WTC11 (cell line): ENCODE measurements at regions not wholly inside any gene's neighbourhood (a gene's known extent, or its start where the extent isn't known, plus 50 kb on each side); places are given as distances from the start of the nearest gene placed in this dataset.

ENCODE experiments used
- ATAC-seq: fragments of 200-7000 bp; cut with Tn5 transposase; 2 replicates; pipeline ENCODE4 v1.10.0; 2021; ENCODE audit warnings: mild to moderate bottlenecking, moderate library complexity
- CTCF ChIA-PET: fragments of 300-600 bp; sonication (Branson Sonifier 250); formaldehyde crosslinking; loops from one replicate; lab custom pipeline; 2021; ENCODE audit warnings: antibody characterized with exemption; lab: Charles Lee
- POLR2A ChIA-PET: fragments of 350-600 bp; sonication (Branson Sonifier 250); formaldehyde crosslinking; loops from one replicate; lab custom pipeline; 2021; ENCODE audit warnings: antibody characterized with exemption; lab: Charles Lee
- DNase-seq: peaks from one replicate; pipeline ENCODE4 v3.0.0; 2021; ENCODE audit warnings: low spot score
- H3K27ac Mint-ChIP-seq: 2 replicates; pipeline ENCODE4 v1.8.0; 2021; ENCODE audit warnings: mixed read lengths
- H3K27me3 Mint-ChIP-seq: 2 replicates; pipeline ENCODE4 v1.8.0; 2021; ENCODE audit warnings: low read depth, mild to moderate bottlenecking, moderate library complexity, mixed read lengths
- H3K36me3 Mint-ChIP-seq: 2 replicates; pipeline ENCODE4 v1.8.0; 2021; ENCODE audit warnings: mixed read lengths
- H3K4me1 Mint-ChIP-seq: 2 replicates; pipeline ENCODE4 v1.8.0; 2022; ENCODE audit warnings: mixed read lengths
- H3K4me3 Mint-ChIP-seq: 2 replicates; pipeline ENCODE4 v1.8.0; 2021; ENCODE audit warnings: mild to moderate bottlenecking, moderate library complexity, mixed read lengths
- H3K9me3 Mint-ChIP-seq: 2 replicates; pipeline ENCODE4 v1.8.0; 2021; ENCODE audit warnings: mixed read lengths
- CREB1 ChIP-seq: sonication (generic); formaldehyde crosslinking; IDR thresholded peaks from 2 replicates; pipeline ENCODE4 v1.8.0; 2023; ENCODE audit warnings: mild to moderate bottlenecking, missing genetic modification reagents
- ELF4 ChIP-seq: sonication (generic); formaldehyde crosslinking; IDR thresholded peaks from 2 replicates; pipeline ENCODE4 v1.8.1; 2022; ENCODE audit warnings: low read depth, mild to moderate bottlenecking, moderate library complexity, missing genetic modification reagents
- ESRRA ChIP-seq: sonication (generic); formaldehyde crosslinking; IDR thresholded peaks from 2 replicates; pipeline ENCODE4 v1.8.1; 2022; ENCODE audit warnings: mild to moderate bottlenecking, missing genetic modification reagents, borderline replicate concordance
- GABPB1 ChIP-seq: sonication (generic); formaldehyde crosslinking; IDR thresholded peaks from 2 replicates; pipeline ENCODE4 v1.8.1; 2023; ENCODE audit warnings: mild to moderate bottlenecking, missing genetic modification reagents
- OVOL2 ChIP-seq: fragments of 250-450 bp; sonication (Bioruptor Pico); IDR thresholded peaks from 2 replicates; pipeline ENCODE4 v1.9.0; 2021; ENCODE audit warnings: mild to moderate bottlenecking, borderline replicate concordance
- ZNF121 ChIP-seq: sonication (generic); formaldehyde crosslinking; IDR thresholded peaks from 2 replicates; pipeline ENCODE4 v1.8.0; 2023; ENCODE audit warnings: missing genetic modification reagents
- ZNF138 ChIP-seq: sonication (generic); formaldehyde crosslinking; conservative IDR thresholded peaks from 2 replicates; pipeline ENCODE4 v1.8.1; 2022; ENCODE audit warnings: mild to moderate bottlenecking, moderate library complexity, missing genetic modification reagents
- ZNF317 ChIP-seq: sonication (generic); formaldehyde crosslinking; IDR thresholded peaks from 2 replicates; pipeline ENCODE4 v1.8.1; 2023; ENCODE audit warnings: low read depth, mild to moderate bottlenecking, moderate library complexity, missing genetic modification reagents, borderline replicate concordance
- TF ChIP-seq, protein P1 (sequence below): sonication (generic); formaldehyde crosslinking; IDR thresholded peaks from 2 replicates; pipeline ENCODE4 v1.8.0; 2022; ENCODE audit warnings: mild to moderate bottlenecking, missing genetic modification reagents
- TF ChIP-seq, protein P2 (sequence below): sonication (generic); formaldehyde crosslinking; IDR thresholded peaks from 2 replicates; pipeline ENCODE4 v1.8.1; 2023; ENCODE audit warnings: mild to moderate bottlenecking, missing genetic modification reagents
- TF ChIP-seq, protein P3 (sequence below): sonication (generic); formaldehyde crosslinking; IDR thresholded peaks from 2 replicates; pipeline ENCODE4 v1.8.0; 2023; ENCODE audit warnings: mild to moderate bottlenecking, missing genetic modification reagents
- TF ChIP-seq, protein P4 (sequence below): sonication (generic); formaldehyde crosslinking; conservative IDR thresholded peaks from 2 replicates; pipeline ENCODE4 v1.8.1; 2022; ENCODE audit warnings: mild to moderate bottlenecking, missing genetic modification reagents
- TF ChIP-seq, protein P5 (sequence below): sonication (generic); formaldehyde crosslinking; IDR thresholded peaks from 2 replicates; pipeline ENCODE4 v1.8.0; 2023; ENCODE audit warnings: missing genetic modification reagents, mild to moderate bottlenecking, borderline replicate concordance
- TF ChIP-seq, protein P6 (sequence below): sonication (generic); formaldehyde crosslinking; IDR thresholded peaks from 2 replicates; pipeline ENCODE4 v1.8.1; 2022; ENCODE audit warnings: mild to moderate bottlenecking, missing genetic modification reagents, moderate library complexity, borderline replicate concordance
- TF ChIP-seq, protein P7 (sequence below): sonication (generic); formaldehyde crosslinking; IDR thresholded peaks from 2 replicates; pipeline ENCODE4 v1.8.1; 2023; ENCODE audit warnings: mild to moderate bottlenecking, missing genetic modification reagents, moderate library complexity
- TF ChIP-seq, protein P8 (sequence below): sonication (generic); formaldehyde crosslinking; IDR thresholded peaks from 2 replicates; pipeline ENCODE4 v1.8.0; 2022; ENCODE audit warnings: mild to moderate bottlenecking, missing genetic modification reagents

DNA sequence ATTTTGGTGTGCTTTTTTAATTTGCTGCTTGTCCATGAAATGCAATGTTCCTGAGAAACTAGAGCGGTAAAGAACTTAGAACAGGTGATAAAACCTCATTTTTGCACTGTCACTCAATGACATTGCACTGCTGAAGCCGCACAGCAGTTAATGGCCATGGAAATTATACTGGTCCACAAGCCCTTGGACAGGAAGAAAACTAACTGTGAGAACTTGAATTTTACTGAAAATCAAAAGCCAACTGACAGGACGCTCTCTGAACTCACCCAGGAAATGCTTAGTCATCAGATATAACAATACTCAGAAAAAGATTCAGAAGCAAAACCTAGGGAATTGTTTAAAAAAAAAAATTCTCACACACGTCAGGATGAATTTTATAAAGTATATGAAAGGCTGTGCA, 246.4 kb upstream of the SLC7A11 start:
- TF ChIP-seq, protein P1, sequence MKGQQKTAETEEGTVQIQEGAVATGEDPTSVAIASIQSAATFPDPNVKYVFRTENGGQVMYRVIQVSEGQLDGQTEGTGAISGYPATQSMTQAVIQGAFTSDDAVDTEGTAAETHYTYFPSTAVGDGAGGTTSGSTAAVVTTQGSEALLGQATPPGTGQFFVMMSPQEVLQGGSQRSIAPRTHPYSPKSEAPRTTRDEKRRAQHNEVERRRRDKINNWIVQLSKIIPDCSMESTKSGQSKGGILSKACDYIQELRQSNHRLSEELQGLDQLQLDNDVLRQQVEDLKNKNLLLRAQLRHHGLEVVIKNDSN (CRISPR knock-in tag) = no peak
- TF ChIP-seq GABPB1 (CRISPR knock-in tag) (no peak), ZNF317 (CRISPR knock-in tag) (no peak), CREB1 (CRISPR knock-in tag) (no peak), ZNF121 (CRISPR knock-in tag) (no peak), OVOL2 (CRISPR knock-in tag) (no peak), ZNF138 (CRISPR knock-in tag) (no peak), ESRRA (CRISPR knock-in tag) (no peak), ELF4 (CRISPR knock-in tag) (no peak)
- TF ChIP-seq, protein P2, sequence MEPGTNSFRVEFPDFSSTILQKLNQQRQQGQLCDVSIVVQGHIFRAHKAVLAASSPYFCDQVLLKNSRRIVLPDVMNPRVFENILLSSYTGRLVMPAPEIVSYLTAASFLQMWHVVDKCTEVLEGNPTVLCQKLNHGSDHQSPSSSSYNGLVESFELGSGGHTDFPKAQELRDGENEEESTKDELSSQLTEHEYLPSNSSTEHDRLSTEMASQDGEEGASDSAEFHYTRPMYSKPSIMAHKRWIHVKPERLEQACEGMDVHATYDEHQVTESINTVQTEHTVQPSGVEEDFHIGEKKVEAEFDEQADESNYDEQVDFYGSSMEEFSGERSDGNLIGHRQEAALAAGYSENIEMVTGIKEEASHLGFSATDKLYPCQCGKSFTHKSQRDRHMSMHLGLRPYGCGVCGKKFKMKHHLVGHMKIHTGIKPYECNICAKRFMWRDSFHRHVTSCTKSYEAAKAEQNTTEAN = no peak
- TF ChIP-seq, protein P3, sequence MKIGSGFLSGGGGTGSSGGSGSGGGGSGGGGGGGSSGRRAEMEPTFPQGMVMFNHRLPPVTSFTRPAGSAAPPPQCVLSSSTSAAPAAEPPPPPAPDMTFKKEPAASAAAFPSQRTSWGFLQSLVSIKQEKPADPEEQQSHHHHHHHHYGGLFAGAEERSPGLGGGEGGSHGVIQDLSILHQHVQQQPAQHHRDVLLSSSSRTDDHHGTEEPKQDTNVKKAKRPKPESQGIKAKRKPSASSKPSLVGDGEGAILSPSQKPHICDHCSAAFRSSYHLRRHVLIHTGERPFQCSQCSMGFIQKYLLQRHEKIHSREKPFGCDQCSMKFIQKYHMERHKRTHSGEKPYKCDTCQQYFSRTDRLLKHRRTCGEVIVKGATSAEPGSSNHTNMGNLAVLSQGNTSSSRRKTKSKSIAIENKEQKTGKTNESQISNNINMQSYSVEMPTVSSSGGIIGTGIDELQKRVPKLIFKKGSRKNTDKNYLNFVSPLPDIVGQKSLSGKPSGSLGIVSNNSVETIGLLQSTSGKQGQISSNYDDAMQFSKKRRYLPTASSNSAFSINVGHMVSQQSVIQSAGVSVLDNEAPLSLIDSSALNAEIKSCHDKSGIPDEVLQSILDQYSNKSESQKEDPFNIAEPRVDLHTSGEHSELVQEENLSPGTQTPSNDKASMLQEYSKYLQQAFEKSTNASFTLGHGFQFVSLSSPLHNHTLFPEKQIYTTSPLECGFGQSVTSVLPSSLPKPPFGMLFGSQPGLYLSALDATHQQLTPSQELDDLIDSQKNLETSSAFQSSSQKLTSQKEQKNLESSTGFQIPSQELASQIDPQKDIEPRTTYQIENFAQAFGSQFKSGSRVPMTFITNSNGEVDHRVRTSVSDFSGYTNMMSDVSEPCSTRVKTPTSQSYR (CRISPR knock-in tag) = no peak
- TF ChIP-seq, protein P4, sequence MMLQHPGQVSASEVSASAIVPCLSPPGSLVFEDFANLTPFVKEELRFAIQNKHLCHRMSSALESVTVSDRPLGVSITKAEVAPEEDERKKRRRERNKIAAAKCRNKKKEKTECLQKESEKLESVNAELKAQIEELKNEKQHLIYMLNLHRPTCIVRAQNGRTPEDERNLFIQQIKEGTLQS (CRISPR knock-in tag) = no peak
- TF ChIP-seq, protein P5, sequence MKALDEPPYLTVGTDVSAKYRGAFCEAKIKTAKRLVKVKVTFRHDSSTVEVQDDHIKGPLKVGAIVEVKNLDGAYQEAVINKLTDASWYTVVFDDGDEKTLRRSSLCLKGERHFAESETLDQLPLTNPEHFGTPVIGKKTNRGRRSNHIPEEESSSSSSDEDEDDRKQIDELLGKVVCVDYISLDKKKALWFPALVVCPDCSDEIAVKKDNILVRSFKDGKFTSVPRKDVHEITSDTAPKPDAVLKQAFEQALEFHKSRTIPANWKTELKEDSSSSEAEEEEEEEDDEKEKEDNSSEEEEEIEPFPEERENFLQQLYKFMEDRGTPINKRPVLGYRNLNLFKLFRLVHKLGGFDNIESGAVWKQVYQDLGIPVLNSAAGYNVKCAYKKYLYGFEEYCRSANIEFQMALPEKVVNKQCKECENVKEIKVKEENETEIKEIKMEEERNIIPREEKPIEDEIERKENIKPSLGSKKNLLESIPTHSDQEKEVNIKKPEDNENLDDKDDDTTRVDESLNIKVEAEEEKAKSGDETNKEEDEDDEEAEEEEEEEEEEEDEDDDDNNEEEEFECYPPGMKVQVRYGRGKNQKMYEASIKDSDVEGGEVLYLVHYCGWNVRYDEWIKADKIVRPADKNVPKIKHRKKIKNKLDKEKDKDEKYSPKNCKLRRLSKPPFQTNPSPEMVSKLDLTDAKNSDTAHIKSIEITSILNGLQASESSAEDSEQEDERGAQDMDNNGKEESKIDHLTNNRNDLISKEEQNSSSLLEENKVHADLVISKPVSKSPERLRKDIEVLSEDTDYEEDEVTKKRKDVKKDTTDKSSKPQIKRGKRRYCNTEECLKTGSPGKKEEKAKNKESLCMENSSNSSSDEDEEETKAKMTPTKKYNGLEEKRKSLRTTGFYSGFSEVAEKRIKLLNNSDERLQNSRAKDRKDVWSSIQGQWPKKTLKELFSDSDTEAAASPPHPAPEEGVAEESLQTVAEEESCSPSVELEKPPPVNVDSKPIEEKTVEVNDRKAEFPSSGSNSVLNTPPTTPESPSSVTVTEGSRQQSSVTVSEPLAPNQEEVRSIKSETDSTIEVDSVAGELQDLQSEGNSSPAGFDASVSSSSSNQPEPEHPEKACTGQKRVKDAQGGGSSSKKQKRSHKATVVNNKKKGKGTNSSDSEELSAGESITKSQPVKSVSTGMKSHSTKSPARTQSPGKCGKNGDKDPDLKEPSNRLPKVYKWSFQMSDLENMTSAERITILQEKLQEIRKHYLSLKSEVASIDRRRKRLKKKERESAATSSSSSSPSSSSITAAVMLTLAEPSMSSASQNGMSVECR = no peak
- TF ChIP-seq, protein P6, sequence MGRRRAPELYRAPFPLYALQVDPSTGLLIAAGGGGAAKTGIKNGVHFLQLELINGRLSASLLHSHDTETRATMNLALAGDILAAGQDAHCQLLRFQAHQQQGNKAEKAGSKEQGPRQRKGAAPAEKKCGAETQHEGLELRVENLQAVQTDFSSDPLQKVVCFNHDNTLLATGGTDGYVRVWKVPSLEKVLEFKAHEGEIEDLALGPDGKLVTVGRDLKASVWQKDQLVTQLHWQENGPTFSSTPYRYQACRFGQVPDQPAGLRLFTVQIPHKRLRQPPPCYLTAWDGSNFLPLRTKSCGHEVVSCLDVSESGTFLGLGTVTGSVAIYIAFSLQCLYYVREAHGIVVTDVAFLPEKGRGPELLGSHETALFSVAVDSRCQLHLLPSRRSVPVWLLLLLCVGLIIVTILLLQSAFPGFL = no peak
- TF ChIP-seq, protein P7, sequence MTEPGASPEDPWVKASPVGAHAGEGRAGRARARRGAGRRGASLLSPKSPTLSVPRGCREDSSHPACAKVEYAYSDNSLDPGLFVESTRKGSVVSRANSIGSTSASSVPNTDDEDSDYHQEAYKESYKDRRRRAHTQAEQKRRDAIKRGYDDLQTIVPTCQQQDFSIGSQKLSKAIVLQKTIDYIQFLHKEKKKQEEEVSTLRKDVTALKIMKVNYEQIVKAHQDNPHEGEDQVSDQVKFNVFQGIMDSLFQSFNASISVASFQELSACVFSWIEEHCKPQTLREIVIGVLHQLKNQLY = no peak
- TF ChIP-seq, protein P8, sequence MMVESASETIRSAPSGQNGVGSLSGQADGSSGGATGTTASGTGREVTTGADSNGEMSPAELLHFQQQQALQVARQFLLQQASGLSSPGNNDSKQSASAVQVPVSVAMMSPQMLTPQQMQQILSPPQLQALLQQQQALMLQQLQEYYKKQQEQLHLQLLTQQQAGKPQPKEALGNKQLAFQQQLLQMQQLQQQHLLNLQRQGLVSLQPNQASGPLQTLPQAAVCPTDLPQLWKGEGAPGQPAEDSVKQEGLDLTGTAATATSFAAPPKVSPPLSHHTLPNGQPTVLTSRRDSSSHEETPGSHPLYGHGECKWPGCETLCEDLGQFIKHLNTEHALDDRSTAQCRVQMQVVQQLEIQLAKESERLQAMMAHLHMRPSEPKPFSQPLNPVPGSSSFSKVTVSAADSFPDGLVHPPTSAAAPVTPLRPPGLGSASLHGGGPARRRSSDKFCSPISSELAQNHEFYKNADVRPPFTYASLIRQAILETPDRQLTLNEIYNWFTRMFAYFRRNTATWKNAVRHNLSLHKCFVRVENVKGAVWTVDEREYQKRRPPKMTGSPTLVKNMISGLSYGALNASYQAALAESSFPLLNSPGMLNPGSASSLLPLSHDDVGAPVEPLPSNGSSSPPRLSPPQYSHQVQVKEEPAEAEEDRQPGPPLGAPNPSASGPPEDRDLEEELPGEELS (CRISPR knock-in tag) = no peak
- Mint-ChIP-seq H3K27ac (no peak overlapping the region), H3K9me3 (no peaks in the 10 kb centered on the region), H3K4me1 (peaks cover 20% of the 10 kb centered on the region), H3K27me3 (no peaks in the 10 kb centered on the region), H3K4me3 (no peak overlapping the region), H3K36me3 (no peaks in the 10 kb centered on the region)
- DNase-seq = no peak
- ATAC-seq = no peak
- ChIA-PET POLR2A (no interaction called here), CTCF (interaction anchor here (1.6 kb wide), 1 partner anchor 33 kb away, joined by 4 read pairs; no protein-coding TSS in a partner anchor)
